ENCODE measurements at regions not wholly inside any gene's neighbourhood (a gene's known extent, or its start where the extent isn't known, plus 50 kb on each side); places are given as distances from the start of the nearest gene placed in this dataset.

- DNase-seq (ENCODE audit: low read depth in 4 of 4, low spot score in 2 of 4): no peak
Measured at GRCh38 chr10:78263521-78263988, 229.9 kb downstream of the RPS24 start.

- no peak for DNase-seq (ENCODE audit: low read depth in 4 of 4, low spot score in 2 of 4)
Measured at GRCh38 chr10:78264361-78264760, 230.7 kb downstream of the RPS24 start.

GRCh38 chr10:78266741-78267469 is 233.2 kb downstream of the RPS24 start:
- DNase-seq (ENCODE audit: low read depth in 4 of 4, low spot score in 2 of 4): no peak

- DNase-seq (ENCODE audit: low read depth in 4 of 4, low spot score in 2 of 4): no peak
Measured at GRCh38 chr10:78267598-78267997, 233.9 kb downstream of the RPS24 start.

DNA sequence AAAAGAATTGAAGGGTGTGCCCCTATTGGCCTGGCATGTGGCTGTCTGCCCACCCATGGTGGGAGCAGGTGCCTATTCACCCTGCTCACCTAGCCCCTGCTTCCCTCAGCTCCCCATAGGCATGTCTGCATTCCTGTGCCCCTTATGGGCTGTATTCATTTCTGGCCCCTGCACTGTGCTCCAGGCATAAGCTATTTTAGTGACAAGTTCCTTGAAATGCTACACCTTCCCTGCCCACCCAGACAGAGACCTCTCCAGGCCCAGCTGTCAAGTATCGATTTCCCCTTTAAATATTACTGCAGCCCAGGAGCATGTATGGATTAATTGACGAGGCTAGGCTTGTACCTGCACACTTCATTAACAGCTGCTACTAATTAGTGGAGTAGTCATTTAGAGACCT is 235.4 kb downstream of the RPS24 start:
- no peak for DNase-seq (ENCODE audit: low read depth in 4 of 4, low spot score in 2 of 4)

GRCh38 chr10:78272329-78272728 is 238.7 kb downstream of the RPS24 start:
- no peak for DNase-seq (ENCODE audit: low read depth in 4 of 4, low spot score in 2 of 4)

GRCh38 chr10:78274491-78274890 is 240.8 kb downstream of the RPS24 start:
- no peak for DNase-seq (ENCODE audit: low read depth in 4 of 4, low spot score in 2 of 4)

- no peak for DNase-seq (ENCODE audit: low read depth in 4 of 4, low spot score in 2 of 4)
Measured at GRCh38 chr10:78276139-78276538, 242.5 kb downstream of the RPS24 start.

DNA sequence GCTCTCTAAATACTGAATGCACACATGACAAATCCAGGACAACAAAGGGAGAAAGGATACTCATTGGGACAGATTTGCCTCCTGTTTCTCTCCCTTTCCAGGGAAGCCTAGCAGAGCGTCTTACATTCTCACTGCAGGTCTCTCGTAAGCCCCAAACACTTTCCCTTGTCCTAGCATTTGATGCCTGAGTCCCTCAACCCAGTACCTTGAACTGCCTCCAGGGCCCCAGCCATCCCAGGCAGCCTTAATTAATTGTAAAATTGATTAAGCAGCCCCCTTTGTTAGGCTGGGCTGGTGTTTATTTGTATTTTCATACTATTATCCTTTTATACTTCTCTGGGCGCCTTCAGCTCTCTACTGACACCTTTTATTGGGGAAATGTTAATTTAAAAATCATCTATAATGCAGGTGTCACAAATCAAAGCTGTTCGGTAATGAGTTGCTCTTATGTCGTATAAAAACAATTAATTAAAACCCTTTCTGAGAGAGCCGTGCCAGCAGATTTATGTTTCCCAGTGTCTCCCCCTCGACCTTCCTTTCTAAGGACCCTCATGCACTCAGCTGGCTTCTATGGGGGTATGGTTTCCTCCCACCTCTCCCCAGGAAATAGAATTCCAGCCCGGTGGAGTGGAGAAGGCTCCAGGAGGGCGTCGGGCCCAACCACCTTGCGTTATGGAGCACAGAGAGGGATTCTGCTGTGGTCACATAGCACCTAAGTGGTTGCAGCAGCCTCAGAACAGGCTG is 243.8 kb downstream of the RPS24 start:
- DNase-seq (ENCODE audit: low read depth in 4 of 4, low spot score in 2 of 4): no peak

- DNase-seq (ENCODE audit: low read depth in 4 of 4, low spot score in 2 of 4): no peak
Measured at GRCh38 chr10:78278058-78278404, 244.4 kb downstream of the RPS24 start.

DNA sequence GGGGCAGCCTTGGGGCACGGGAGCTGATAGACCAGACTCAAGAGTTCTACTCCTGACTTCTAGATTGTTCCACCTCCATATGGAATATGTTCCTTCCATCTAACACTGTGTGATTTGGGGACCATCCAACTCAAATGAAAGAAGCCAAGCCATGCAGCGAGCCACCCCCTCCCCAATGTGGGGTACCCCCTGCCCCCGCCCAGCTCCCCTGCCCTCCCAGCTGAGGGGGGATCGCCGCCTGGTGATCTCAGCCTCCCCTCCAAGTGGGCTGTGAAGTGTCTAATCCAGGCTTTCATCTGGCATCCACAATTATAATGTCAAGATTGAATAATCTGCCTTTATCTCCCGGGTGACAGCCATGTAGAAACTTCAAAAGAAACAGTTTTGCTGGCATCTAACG is 246.1 kb downstream of the RPS24 start:
- DNase-seq (ENCODE audit: low read depth in 4 of 4, low spot score in 2 of 4): no peak

DNA sequence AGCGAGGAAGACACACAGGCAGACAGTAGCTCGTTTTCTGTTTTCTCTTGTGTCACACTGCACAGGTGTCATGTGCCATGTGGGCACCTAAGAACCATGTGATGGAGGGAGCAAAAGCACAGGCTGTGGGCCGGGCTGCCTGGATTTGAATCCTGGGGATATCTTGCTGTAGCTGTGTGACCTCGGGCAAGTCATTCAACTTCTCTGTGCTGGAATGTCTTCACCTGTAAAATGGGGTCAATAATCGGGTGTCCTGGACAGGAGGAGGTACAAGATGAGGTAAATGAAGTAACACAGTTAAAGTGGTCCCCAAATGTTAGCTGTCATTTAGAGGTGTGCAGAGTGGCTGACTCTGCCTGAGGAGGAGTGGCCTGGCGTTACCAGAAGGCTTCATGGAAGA is 246.9 kb downstream of the RPS24 start:
- no peak for DNase-seq (ENCODE audit: low read depth in 4 of 4, low spot score in 2 of 4)

DNA sequence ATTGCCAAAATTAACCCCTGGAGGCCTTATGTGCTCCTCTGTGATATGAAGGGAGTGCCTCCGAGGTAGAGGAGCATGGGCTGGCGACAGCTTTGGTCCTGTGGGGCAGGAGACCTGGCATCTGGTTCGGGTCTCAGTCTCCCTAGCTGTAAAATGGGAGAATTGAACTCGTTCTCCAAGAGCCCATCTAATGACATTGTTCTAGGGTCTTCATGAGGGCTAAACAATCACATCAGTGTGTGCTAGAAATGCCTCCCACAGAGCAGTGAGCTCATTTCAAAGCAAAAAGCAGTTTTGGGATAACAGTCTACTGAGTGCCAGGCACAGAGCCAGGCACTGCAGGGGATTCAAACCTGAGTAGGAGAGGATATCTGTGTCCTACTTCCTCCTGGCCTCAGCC is 248.0 kb downstream of the RPS24 start:
- no peak for DNase-seq (ENCODE audit: low read depth in 4 of 4, low spot score in 2 of 4)

- DNase-seq (ENCODE audit: low read depth in 4 of 4, low spot score in 2 of 4): no peak
Measured at GRCh38 chr10:78283069-78283682, 249.5 kb downstream of the RPS24 start.

DNA sequence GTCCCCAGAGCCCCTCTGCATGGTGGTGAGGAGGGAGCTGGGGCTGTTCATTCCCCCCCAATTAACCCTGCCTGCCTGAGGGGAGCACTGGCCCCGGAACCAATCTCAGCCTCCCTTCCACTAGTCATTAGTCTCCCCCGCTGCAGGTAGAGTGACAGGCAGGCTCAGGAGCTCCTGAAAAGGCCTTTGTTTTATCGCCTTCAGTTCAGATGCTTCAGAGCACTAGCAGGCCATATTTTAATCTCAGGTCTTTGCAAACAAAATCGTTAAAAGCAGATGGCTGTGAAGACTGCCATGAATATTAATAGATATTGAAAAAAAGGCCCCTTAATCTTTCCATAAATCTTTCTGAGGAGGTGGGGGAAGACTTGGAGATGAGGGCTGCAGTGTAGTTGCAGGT is 250.7 kb downstream of the RPS24 start:
- DNase-seq (ENCODE audit: low read depth in 4 of 4, low spot score in 2 of 4): no peak

DNA sequence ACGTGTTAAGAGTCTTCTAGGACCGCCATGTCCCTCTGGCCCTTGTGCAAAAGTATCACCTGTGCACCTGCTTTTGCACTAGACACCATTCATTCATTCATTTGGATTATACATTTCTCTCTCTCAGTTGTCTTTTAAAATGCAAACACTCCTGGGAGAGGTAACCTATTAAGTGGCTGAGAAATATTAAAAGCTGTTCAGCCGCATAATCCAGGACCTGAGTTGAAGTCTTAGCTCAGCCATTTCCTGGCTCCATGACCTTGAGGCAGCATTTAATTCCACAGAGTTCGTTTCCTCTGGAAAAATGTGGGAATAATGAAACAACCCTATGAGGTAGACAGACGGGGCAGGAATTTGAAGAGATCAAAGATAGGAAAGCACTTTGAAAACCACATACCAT is 251.6 kb downstream of the RPS24 start:
- DNase-seq (ENCODE audit: low read depth in 4 of 4, low spot score in 2 of 4): no peak

GRCh38 chr10:78286186-78286585 is 252.5 kb downstream of the RPS24 start:
- no peak for DNase-seq (ENCODE audit: low read depth in 4 of 4, low spot score in 2 of 4)

GRCh38 chr10:78286668-78287067 is 253.0 kb downstream of the RPS24 start:
- no peak for DNase-seq (ENCODE audit: low read depth in 4 of 4, low spot score in 2 of 4)

GRCh38 chr10:78287618-78288017 is 254.0 kb downstream of the RPS24 start:
- DNase-seq (ENCODE audit: low read depth in 4 of 4, low spot score in 2 of 4): no peak

DNA sequence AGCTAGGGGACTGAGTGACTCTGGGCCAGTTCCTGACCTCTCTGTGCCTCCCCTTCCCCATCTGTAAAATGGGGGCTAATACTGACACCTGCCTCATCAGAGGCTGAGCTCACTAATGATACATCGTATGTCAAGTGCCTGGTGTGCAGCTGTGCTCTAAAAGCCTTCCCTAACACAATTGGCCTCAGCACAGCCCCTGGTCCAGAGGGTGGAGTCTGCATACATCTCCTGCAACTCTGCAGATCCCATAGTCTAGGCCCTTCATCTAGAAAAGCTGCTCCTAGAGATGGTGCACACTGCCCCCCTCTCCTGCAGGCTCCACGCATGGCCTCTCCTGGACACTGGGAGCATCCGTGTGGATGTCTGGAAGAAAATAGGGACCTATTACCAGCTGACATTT is 255.0 kb downstream of the RPS24 start:
- no peak for DNase-seq (ENCODE audit: low read depth in 4 of 4, low spot score in 2 of 4)

DNA sequence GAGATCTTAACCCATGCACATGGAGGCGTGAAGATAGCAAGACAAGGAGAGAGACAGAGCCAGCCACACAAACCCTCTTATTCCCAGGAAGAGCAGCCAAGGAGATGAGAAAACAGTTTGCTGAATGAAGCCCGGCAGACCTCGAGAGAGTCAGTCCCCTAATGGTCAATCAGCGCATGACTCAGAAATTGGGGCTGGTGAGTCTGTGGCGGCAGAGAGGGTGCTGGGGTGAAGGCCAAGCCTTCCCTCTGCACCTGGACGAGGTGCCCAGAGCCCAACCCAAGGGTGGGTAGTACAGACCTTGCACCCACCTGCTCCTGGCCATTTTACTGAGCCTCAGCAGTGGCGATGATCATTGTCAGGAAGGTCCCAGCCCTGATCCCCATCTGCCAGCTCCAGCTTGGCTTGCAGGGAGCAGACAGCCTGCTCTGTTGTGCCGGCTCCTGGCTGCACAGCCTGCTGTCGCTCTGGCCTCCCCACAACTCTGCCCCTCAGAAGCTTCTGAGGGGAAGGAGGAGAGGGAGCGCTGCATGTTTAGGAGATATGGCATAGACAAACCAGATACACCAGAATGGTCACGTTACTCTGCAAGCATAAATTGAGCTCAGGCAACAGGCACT is 256.6 kb downstream of the RPS24 start:
- DNase-seq (ENCODE audit: low read depth in 4 of 4, low spot score in 2 of 4): no peak
